ENCODE measurements at regions not wholly inside any gene's neighbourhood (a gene's known extent, or its start where the extent isn't known, plus 50 kb on each side); places are given as distances from the start of the nearest gene placed in this dataset.

DNA sequence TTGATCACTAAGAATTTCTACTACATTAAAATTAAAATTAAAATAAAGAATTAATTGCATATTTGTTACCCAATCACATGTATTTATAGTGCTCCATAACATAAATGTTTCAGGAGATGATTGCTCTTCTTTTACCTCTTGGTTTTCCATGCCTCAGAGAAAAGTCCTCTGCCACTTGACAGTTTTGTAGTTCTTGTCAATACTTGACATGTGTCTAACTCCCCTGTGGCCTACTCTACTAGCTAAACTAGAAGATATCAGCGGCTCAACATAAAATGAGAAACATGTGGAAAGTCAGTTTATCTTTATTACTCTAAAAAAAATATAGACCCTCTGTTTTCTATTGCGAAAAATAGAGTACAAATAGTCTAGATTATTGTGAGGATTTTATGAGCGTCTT is 650.6 kb upstream of the NUDT12 start:
- no peak for DNase-seq

GRCh38 chr5:104199771-104200170 is 637.2 kb upstream of the NUDT12 start:
- no peak for DNase-seq

DNA sequence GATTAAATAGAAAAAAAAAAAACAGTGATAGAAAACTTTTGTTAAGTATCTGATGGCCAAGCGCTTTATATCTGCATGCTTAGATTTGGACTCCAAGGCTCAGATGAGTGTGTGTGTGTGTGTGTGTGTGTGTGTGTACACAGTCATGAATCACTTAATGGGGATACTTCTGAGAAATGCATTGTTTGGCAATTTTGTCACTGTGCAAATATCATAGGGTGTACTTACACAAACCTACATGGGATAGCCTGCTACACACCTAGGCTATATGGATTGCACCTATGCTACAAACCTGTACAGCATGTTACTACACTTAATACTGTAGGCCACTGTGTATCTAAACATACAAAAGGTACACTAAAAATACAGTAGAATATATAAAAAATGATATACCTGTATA is 635.6 kb upstream of the NUDT12 start:
- DNase-seq: no peak

- DNase-seq: no peak
Measured at GRCh38 chr5:104189909-104190308, 627.3 kb upstream of the NUDT12 start.

DNA sequence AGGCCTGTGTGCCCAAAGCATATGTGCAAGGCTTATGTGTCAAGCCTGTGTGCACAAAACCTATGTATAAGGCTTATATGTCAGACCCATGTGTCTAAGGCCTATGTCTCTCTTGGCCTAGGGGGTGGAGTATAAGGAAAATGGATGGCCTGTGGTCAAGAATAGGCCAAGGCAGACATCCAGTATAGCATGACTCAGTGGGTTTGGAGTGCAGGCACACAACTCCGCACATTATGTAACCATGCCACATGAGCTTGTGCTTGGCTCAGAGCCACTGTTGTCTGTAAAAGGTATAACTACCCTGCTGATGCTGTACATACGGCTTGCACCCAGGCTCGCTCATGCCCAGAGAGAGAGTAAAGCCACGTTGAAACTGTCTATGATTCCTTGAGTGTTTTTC is 626.4 kb upstream of the NUDT12 start:
- DNase-seq: no peak

DNA sequence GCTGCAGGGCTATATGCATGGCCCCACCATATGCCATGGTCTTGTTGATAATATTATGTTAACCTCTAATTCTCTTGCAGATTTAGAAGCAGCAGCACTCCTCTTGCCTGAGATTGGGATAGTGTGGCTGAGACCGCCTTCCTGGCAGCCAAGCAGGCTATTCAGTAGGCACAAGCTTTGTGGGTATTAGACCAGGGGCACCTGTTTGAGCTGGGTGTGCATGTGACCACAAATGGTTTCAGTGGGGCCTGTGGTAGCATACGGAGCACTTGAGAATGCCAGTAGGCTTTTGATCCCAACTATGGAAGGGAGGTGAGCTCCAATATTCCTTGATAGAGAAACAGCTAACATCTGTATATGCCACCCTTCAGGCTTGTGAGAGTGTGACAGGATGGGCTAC is 625.1 kb upstream of the NUDT12 start:
- DNase-seq: no peak

GRCh38 chr5:104186510-104186909 is 623.9 kb upstream of the NUDT12 start:
- DNase-seq: no peak

DNA sequence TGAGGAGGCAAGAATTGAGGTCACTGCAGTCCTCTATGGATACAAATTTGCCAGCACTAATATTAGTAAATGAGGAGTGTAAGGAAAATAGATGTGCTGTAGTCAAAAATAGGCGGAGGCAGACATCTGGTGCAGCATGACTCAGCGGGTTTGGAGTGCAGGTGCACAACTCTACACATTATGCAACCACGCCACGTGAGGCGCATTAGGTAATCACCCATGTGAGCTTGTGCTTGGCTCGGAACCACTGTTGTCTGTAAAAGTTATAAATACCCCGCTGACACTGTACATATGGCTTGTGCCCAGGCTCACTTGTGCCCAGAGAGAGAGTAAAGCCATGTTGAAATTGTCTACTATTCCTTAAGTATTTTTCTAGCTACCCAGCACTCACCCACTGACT is 623.5 kb upstream of the NUDT12 start:
- no peak for DNase-seq

- no peak for DNase-seq
Measured at GRCh38 chr5:104184264-104184663, 621.7 kb upstream of the NUDT12 start.

DNA sequence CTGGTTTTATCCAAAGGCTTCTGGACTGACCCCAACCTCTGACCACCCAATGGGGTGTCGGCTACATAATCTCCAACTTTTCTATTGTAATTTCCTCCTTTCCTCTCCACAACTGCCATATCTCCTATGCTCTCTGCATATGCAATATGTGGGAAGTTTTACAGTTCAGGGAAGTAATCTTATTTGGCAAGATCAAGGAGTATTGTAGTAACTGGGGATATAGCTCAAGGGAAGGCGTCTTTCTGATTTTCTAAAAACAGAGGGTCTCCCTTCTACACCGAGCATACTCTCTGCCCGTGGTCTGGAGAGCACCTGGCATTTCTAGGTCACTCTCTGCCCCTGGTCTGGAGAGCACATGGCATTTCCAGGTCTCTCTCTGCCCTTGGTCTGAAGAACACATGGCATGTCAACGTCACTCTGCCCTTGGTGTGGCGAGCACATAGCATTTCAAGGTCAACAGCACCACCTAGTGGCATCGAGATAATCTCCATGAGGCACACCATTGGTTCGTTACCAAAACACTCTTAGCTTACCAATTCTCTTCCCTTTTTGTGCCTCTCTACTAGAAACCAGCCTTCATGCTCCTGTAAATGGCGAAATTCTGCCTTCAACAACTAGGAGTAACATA is 616.4 kb upstream of the NUDT12 start:
- DNase-seq: peak; percentile 40

DNA sequence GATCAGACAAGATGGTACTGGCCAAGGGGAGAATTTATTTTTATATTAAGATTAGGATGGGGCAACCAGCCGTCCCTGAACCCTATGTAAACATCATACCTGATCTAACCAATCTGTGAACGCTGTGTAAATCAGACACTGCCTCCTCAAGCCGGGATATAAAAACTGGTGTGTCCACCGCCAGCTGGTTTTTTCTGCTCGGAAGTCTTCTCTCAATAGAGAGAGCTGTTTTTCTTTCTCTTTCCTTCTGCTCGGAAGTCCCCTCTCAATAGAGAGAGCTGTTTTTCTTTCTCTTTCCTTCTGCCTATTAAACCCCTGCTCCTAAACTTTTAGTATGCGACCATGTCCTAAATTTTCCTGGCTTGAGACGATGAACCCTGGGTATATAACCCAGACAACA is 615.5 kb upstream of the NUDT12 start:
- DNase-seq: no peak

- no peak for DNase-seq
Measured at GRCh38 chr5:104177651-104178050, 615.1 kb upstream of the NUDT12 start.

GRCh38 chr5:104172976-104173375 is 610.4 kb upstream of the NUDT12 start:
- DNase-seq: no peak

DNA sequence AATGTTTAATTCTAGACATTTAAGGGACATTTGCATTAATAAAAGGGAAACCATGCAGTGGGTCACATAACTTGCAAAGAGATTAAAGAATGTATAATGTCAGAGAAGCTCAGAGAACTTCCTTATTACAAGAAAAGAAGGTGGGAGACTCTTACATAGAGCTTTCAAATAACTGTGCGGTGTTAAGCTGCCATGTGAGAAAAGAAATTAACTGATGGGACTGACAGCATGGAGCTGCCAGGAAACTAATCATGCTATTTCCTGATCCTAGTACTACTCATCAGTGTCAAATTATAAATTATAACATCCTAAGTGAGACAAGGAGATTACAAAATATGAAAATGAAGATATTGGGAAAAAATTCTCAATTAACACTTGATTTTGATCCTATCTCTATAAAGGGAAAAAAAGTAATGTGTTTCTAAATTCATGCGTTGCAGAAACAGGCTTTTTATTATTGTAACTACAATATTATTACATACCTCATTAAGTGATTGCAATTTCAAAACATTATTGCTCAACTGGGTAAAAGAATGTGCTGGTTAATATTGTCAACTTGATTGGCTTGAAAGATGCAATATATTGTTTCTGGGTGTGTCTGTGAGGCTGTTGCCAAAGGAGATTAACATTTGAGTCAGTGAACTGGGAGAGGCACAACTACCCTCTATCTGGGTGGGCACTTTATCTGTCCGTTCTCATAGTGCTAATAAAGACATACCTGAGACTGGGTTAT is 609.5 kb upstream of the NUDT12 start:
- no peak for DNase-seq

DNA sequence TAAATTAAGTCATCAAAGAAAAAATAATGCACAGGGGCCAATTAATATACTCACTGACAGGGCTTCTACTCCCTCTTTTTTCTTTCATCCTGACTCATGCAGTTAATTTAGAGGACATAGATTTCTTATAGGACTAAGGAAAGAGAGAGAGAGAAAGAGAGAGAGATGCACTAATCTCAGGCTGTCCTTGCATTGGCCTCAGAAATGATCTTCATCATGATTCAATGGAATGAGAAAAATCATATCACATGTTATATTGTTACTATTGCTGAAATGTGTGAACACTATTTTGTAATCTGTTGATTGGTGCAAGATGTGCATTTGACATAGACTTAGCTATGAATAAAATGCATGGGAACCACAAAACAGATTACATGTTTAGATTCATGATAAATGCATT is 608.3 kb upstream of the NUDT12 start:
- no peak for DNase-seq

DNA sequence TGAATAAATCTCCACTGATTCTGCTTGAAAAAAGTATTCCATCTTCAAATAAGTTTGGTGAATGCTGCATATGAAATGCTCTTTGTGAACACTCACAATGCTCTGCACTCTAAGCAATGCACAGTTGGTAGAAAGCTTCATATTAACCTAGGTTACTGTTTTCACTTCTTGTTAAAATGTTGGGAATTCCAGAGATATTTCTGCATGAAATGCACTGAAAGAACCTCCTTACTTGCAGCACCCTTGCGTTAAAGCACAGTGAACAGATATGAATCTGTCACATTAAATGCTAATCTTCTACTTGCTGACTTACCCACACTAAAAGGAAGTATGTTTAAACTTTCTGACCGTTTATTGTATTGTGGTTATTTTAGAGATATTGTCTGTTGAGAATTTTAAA is 584.1 kb upstream of the NUDT12 start:
- no peak for DNase-seq

GRCh38 chr5:104139840-104140239 is 577.3 kb upstream of the NUDT12 start:
- no peak for DNase-seq

GRCh38 chr5:104130320-104130719 is 567.7 kb upstream of the NUDT12 start:
- no peak for DNase-seq

GRCh38 chr5:104128348-104128747 is 565.8 kb upstream of the NUDT12 start:
- no peak for DNase-seq

- DNase-seq: no peak
Measured at GRCh38 chr5:104126980-104127379, 564.4 kb upstream of the NUDT12 start.

- no peak for DNase-seq
Measured at GRCh38 chr5:104119529-104119928, 556.9 kb upstream of the NUDT12 start.

DNA sequence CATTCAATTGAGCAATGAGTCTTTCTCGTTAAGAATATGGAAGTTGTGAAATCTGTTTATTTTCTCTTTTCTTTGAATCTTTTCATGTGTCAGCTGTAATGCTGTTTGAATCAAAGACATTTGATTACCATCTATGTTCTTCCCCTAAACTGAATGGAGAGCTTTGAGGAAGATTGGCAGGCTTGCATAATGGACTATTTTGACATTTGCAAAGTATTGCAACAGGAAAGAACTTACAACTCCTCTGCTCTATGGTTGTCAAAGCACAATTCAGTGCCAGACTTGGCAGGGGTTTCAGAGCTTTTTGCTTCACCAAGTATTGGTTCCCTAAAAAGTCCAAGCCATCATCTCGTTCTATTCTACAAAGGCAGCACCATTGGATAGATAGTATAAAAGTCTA is 549.0 kb upstream of the NUDT12 start:
- DNase-seq: no peak

- DNase-seq: no peak
Measured at GRCh38 chr5:104096451-104096850, 533.9 kb upstream of the NUDT12 start.

DNA sequence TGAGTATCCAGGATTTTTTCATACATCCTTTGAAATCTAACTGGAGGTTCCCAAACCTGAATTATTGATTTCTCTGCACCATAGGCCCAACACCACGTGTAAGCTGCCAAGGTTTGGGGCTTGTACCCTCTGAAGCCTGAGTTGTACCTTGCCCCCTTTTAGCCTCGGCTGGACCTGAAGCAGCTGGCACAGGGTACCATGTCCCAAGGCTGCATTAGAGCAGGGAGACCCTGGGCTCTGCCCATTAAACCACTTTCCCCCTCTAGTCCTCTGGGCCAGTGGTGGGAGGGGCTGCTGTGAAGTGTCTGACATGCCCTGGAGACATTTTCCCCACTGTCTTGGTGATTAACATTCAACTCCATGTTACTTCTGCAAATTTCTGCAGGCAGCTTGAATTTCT is 532.9 kb upstream of the NUDT12 start:
- DNase-seq: no peak

All from activated CD4-positive, alpha-beta T cell treated with anti-CD3 and anti-CD28 coated beads, Interleukin-2, amount 50 U/mL, for 16 hours (primary cell).